Muscle layer of colon (tissue), 2 donors: ENCODE measurements at regions not wholly inside any gene's neighbourhood (a gene's known extent, or its start where the extent isn't known, plus 50 kb on each side); places are given as distances from the start of the nearest gene placed in this dataset.

ENCODE experiments used
- H3K27ac ChIP-seq: one replicate; pipeline ENCODE4 v1.7.0; 2013; ENCODE audit warnings: low read depth, mild to moderate bottlenecking, low read length, moderate library complexity
- H3K27me3 ChIP-seq, 2 donors: one replicate each; pipeline ENCODE4 v1.7.0; 2013; ENCODE audit warnings: low read length in 2 of 2, mild to moderate bottlenecking in 2 of 2; ENCODE audit not compliant: insufficient read depth in 2 of 2, control insufficient read depth in 1 of 2
- H3K36me3 ChIP-seq: one replicate; pipeline ENCODE4 v1.7.0; 2013; ENCODE audit warnings: mild to moderate bottlenecking, low read length; ENCODE audit not compliant: insufficient read depth
- H3K4me1 ChIP-seq: one replicate; pipeline ENCODE4 v1.7.0; 2013; ENCODE audit warnings: mild to moderate bottlenecking, low read length; ENCODE audit not compliant: insufficient read depth
- H3K4me3 ChIP-seq, 2 donors: one replicate each; pipeline ENCODE4 v1.7.0; 2013; ENCODE audit warnings: low read length in 2 of 2, low read depth in 1 of 2, mild to moderate bottlenecking in 1 of 2, moderate library complexity in 1 of 2
- H3K9ac ChIP-seq: one replicate; pipeline ENCODE4 v1.7.0; 2013; ENCODE audit warnings: low read length
- H3K9me3 ChIP-seq: one replicate; pipeline ENCODE4 v1.7.0; 2013; ENCODE audit warnings: mild to moderate bottlenecking, low read length
- donor health status: abdominal sarcoma.
- donor health status: Adenocarcinoma of cecum.

DNA sequence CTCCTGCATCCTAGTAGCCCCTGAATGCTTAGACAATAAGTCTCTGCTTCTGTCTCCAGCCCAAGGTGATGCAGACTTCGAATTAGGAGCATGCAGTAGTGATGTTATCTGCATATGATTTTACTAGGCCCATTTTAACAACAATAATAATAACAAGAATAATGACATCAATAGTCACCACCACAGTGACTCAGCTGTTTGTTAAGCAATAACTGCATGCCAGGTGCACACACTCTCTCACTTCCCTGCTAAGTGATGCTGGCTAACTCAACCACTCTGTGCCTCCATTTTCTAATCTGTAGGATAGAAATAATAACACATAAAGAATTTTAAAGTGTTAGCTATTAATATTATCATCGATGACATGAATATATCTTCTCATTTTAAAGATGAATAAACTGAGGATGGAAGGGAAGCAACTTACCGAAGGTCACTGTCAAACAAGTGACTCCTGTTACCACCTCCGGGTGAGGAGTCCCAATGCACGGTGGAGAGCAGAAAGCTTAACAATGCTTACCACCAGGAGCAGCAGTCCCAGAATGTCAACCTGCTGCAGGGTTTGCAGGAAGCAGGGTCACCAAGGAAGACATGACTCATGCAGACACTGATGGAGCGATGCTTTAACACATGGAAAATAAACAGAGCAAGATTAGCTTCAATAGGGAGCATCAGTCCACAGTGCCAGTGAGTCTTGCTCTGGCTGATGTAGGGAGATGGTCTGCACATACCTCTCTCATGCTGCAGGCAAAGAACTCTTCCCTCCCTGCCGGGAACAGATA, 290.2 kb downstream of the SPATA17 start:
- no peaks in the 10 kb centered on the region for H3K36me3 ChIP-seq
- no peak overlapping the region for H3K9ac ChIP-seq
- H3K27ac ChIP-seq: no peak overlapping the region
- H3K4me3 ChIP-seq: no peak overlapping the region
- no peaks in the 10 kb centered on the region for H3K4me1 ChIP-seq
- H3K9me3 ChIP-seq: no peaks in the 10 kb centered on the region
- H3K27me3 ChIP-seq: peaks cover 0 to 5% of the 10 kb centered on the region in 2 donors

DNA sequence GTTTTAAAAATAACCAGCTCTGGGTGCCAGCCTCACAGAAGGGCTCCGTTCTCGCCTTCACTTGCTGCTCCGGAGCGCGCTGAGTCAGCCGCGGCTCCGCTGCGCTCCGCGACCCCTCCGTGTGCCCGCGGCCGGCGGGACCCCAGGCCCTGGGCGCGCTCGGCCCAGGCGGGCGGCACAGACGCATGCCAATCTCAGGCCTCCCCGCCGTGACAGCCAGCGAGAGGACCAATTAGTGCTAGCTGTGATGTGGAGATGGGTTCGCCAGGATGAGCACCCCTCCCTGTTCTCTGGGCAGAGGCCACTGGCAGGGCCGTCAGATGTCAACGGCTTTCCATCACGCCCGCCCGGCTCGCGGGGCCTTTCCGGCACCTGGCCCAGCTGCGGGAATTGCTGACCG, 293.8 kb downstream of the SPATA17 start:
- H3K27me3 ChIP-seq: peaks cover 0 to 5% of the 10 kb centered on the region in 2 donors
- H3K4me3 ChIP-seq: no peak overlapping the region
- no peaks in the 10 kb centered on the region for H3K9me3 ChIP-seq
- no peak overlapping the region for H3K9ac ChIP-seq
- no peak overlapping the region for H3K27ac ChIP-seq
- H3K36me3 ChIP-seq: no peaks in the 10 kb centered on the region
- no peaks in the 10 kb centered on the region for H3K4me1 ChIP-seq

DNA sequence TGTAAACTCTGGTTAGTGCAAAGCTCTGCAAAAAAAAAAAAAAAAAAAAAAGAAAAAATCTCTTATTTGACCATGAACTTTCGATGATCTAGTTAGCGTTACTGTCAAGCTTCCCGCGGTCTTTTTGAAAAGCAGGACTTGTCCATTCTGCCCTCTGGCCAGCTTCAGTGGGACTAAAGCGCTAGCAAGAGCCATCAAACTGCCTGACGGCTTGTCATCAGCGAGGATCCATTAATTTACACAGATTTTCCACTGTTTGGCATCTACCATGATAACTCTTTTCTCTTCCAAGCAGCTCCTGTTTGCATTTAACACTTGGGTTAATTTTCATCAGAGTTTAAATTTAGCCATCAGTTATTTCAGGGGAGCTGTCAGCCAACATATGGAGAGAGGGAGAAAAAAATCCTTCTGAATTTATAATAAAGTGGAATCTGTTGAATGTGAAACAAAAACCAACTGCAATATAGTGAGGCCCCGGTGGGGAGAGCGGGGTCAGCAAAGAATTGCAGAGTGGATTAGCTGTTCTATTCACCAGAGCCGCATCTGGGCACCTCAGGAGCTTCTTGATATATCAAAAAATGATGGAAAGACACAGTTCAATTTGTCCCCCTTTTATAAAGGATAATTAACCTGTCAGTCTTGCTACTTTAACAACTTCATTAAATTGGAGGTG, 298.2 kb downstream of the SPATA17 start:
- Histone ChIP-seq H3K27me3 (peaks cover 0 to 5% of the 10 kb centered on the region in 2 donors), H3K4me1 (no peaks in the 10 kb centered on the region), H3K4me3 (no peak overlapping the region), H3K9me3 (no peaks in the 10 kb centered on the region), H3K27ac (no peak overlapping the region), H3K36me3 (no peaks in the 10 kb centered on the region), H3K9ac (no peak overlapping the region)

DNA sequence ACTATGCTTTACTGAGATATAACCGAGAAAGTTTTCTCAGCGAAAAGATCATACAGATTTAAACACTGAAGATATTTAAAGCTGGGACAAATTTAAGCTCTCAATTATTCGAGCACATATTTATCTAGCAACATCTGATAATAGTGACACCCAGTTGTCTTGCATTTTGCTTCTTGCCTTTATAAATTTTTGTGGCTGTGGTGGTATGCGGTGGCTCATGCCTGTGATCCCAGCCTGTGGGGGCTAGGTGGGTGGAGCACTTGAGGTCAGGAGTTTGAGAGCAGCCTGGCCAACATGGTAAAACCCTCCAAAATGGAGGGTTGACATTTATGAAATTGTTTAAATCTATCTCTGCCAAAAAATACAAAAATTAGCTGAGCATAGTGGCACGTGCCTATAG, 312.2 kb downstream of the SPATA17 start:
- H3K27me3 ChIP-seq: no peaks in the 10 kb centered on the region
- no peaks in the 10 kb centered on the region for H3K36me3 ChIP-seq
- H3K4me1 ChIP-seq: no peaks in the 10 kb centered on the region
- H3K9ac ChIP-seq: no peak overlapping the region
- no peak overlapping the region for H3K27ac ChIP-seq
- H3K9me3 ChIP-seq: no peaks in the 10 kb centered on the region
- H3K4me3 ChIP-seq: no peak overlapping the region

DNA sequence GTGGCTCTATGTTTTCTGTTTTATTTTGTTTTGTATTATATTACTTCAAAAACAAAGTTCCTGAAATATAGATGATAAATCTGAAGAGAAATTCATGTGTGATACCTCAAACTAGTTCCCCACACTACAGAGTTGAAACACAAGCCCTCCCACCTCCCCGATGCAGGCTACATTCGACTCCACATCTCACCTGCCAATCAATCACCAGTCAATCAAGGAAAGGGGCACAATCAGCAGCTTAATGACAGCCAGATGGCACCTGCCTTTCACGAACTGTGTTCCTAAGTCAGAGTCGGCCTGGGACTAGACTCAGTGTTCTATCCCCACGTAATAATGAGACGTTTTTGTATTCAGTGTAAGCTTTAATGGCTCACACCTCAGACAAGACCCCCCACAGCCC, 313.4 kb downstream of the SPATA17 start:
- no peaks in the 10 kb centered on the region for H3K4me1 ChIP-seq
- no peak overlapping the region for H3K9ac ChIP-seq
- H3K4me3 ChIP-seq: no peak overlapping the region
- no peaks in the 10 kb centered on the region for H3K27me3 ChIP-seq
- no peak overlapping the region for H3K27ac ChIP-seq
- no peaks in the 10 kb centered on the region for H3K36me3 ChIP-seq
- no peaks in the 10 kb centered on the region for H3K9me3 ChIP-seq

DNA sequence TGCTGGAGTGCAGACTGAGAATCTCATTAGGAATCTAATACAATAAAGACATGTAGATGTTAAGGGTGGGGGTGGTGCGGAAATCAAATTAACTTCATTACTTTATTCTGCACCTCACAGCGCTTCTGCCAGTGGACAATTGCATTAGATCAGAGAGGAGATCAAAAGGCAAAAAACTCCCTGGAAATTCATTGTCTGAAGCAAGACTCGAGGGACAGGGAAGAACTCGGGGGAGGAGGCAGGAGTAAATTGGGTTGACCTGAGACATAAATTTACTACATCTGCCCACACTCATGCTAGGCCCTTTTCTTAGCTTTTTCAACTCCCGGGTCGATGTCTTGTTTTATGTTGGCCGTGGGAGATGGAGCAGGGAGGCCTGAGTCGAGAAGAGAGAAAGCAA, 315.4 kb downstream of the SPATA17 start:
- no peaks in the 10 kb centered on the region for H3K4me1 ChIP-seq
- H3K27ac ChIP-seq: no peak overlapping the region
- H3K9me3 ChIP-seq: no peaks in the 10 kb centered on the region
- H3K4me3 ChIP-seq: no peak overlapping the region
- H3K36me3 ChIP-seq: no peaks in the 10 kb centered on the region
- H3K27me3 ChIP-seq: no peaks in the 10 kb centered on the region
- no peak overlapping the region for H3K9ac ChIP-seq

DNA sequence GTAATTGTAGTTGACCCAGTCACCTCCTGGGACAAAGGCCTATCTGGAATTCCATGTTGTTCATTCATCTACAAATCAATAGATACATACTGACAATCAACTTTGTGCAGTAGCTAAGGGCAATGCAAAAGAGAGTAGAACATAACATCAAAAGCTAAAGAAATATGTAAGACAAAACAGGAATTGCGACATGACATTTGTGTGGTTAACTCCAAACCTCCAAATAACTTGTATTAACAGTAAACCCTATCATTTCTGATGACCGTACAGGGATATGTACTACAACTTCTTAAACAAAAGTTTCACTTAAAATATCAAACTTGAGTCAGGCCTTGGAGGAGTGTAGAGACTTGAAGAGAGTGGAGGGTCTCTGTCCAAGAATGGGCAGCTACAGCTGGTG, 317.6 kb downstream of the SPATA17 start:
- Histone ChIP-seq H3K27me3 (no peaks in the 10 kb centered on the region), H3K4me3 (no peak overlapping the region), H3K9ac (no peak overlapping the region), H3K36me3 (no peaks in the 10 kb centered on the region), H3K9me3 (no peaks in the 10 kb centered on the region), H3K27ac (no peak overlapping the region), H3K4me1 (no peaks in the 10 kb centered on the region)

DNA sequence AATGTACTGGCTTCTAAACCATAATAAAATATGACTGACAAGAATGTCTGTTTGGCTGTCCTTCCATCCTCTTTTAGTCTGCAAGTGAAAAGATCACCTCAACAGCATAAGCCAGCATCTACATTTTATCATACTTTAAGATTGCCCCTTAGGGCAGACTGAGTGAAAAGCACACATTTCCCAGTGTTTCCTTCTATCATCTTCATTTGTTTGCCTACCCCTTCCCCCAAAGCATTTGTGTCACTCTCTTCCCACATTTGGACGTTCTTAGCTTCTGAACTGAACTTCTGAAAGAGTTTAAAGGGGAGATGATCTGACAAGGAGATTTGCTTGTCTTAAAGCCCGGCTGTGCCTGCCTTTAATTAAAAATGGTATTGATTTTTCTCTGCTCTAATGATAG, 322.2 kb downstream of the SPATA17 start:
- H3K27ac ChIP-seq: no peak overlapping the region
- H3K36me3 ChIP-seq: no peaks in the 10 kb centered on the region
- H3K27me3 ChIP-seq: no peaks in the 10 kb centered on the region
- H3K9me3 ChIP-seq: no peaks in the 10 kb centered on the region
- H3K4me1 ChIP-seq: no peaks in the 10 kb centered on the region
- no peak overlapping the region for H3K9ac ChIP-seq
- H3K4me3 ChIP-seq: no peak overlapping the region

DNA sequence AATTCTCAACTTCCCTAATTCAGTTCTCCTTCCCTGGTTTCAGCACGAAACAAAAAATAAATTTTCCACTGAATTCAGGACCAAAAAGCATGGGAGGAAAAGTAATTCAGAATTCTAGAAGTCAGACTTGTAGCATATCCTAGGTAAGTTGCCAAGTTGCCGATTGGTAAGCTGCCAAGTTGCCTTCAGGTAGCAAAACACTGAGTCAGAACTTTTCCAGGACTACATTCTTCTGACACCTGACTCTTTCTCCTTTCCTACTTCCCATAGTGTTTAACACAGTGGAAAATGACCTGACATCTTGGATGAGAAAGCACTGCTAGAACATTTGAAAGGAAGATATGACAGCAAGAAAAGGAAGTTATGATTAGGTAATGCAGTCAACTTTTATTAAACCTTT, 322.8 kb downstream of the SPATA17 start:
- Histone ChIP-seq H3K36me3 (no peaks in the 10 kb centered on the region), H3K27ac (no peak overlapping the region), H3K4me3 (no peak overlapping the region), H3K27me3 (no peaks in the 10 kb centered on the region), H3K4me1 (no peaks in the 10 kb centered on the region), H3K9me3 (peaks cover 3% of the 10 kb centered on the region), H3K9ac (no peak overlapping the region)

DNA sequence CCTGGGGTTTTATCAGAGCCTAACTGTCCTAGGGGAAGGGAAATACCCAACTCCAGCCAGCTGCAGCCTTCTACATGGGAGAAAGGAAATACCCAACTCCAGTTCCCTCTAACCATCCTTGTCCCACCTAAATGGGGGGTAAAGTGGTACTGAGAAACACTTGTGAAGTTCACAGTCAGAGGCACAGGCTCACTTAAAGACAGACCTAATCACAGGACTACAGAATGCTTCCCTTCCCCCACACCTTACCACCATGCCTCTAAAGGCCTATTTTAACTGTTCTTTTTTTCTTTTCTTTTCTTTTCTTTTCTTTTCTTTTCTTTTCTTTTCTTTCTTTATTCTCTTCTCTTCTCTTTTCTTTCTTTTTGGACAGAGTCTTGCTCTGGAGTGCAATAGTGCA, 324.6 kb downstream of the SPATA17 start:
- H3K27ac ChIP-seq: no peak overlapping the region
- no peak overlapping the region for H3K9ac ChIP-seq
- peaks cover 3% of the 10 kb centered on the region for H3K9me3 ChIP-seq
- H3K36me3 ChIP-seq: no peaks in the 10 kb centered on the region
- no peaks in the 10 kb centered on the region for H3K27me3 ChIP-seq
- no peaks in the 10 kb centered on the region for H3K4me1 ChIP-seq
- H3K4me3 ChIP-seq: no peak overlapping the region

DNA sequence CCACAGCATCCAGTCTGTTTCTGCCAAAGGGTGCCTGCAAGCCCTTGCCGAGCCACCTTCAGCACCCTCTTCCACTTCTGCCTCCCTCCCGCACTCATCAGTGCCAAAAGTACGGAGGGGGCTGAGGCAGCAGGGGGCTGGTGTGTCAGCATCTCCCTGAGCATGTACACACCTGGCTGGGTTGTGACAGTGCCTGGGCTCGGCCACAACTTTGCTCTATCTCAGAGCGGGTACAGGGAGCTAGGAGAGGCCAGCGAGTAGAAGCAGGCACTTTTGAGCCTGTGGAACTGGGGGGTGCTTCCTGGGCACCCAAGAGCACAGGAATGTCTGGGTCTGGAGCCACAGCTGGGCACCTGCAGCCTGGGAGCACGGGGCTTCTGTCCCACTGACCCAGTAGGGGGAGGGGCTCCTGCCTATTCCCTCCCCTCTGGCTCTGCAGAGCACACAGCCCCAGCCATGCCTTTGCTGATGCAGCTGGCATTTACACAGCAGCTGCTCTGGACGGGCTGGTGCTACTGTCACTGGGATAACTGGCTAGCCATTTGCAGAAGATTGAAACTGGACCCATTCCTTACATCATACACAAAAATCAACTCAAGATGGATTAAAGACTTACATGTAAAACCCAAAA, 319.8 kb upstream of the RRP15 start:
- Histone ChIP-seq H3K4me3 (no peak overlapping the region), H3K36me3 (no peaks in the 10 kb centered on the region), H3K9ac (no peak overlapping the region), H3K27me3 (peaks cover 0 to 4% of the 10 kb centered on the region in 2 donors), H3K4me1 (no peaks in the 10 kb centered on the region), H3K9me3 (no peaks in the 10 kb centered on the region), H3K27ac (no peak overlapping the region)
